DMS 273 (cell line): ENCODE measurements at regions not wholly inside any gene's neighbourhood (a gene's known extent, or its start where the extent isn't known, plus 50 kb on each side); places are given as distances from the start of the nearest gene placed in this dataset.

Source experiments
- DNase-seq: peaks from one replicate; lab custom pipeline; 2025; ENCODE audit not compliant: unreplicated experiment; lab: John Stamatoyannopoulos, UW

GRCh38 chr11:91686281-91686680 lies 538.3 kb upstream of the FAT3 start:
- no peak for DNase-seq

GRCh38 chr11:91673705-91674104 lies 550.9 kb upstream of the FAT3 start:
- no peak for DNase-seq

- DNase-seq = no peak
Observed at GRCh38 chr11:91664521-91664920, 560.1 kb upstream of the FAT3 start.

- DNase-seq = no peak
Observed at GRCh38 chr11:91660036-91660435, 564.6 kb upstream of the FAT3 start.

GRCh38 chr11:91654686-91655085 lies 569.9 kb upstream of the FAT3 start:
- DNase-seq = no peak

GRCh38 chr11:91653079-91653754 lies 571.4 kb upstream of the FAT3 start:
- no peak for DNase-seq

- no peak for DNase-seq
Observed at GRCh38 chr11:91650802-91651201, 573.8 kb upstream of the FAT3 start.

GRCh38 chr11:91641153-91641552 lies 583.5 kb upstream of the FAT3 start:
- DNase-seq = no peak

GRCh38 chr11:91639359-91639758 lies 585.3 kb upstream of the FAT3 start:
- no peak for DNase-seq

- DNase-seq = no peak
Observed at GRCh38 chr11:91630916-91631673, 593.5 kb upstream of the FAT3 start.

- no peak for DNase-seq
Observed at GRCh38 chr11:91625495-91625894, 599.1 kb upstream of the FAT3 start.

- no peak for DNase-seq
Observed at GRCh38 chr11:91624021-91624420, 600.6 kb upstream of the FAT3 start.

- DNase-seq = no peak
Observed at GRCh38 chr11:91608677-91609076, 615.9 kb upstream of the FAT3 start.

GRCh38 chr11:91596111-91596510 lies 628.5 kb upstream of the FAT3 start:
- no peak for DNase-seq

- DNase-seq = no peak
Observed at GRCh38 chr11:91591021-91591420, 633.6 kb upstream of the FAT3 start.

- DNase-seq = no peak
Observed at GRCh38 chr11:91587131-91587530, 637.5 kb upstream of the FAT3 start.

- no peak for DNase-seq
Observed at GRCh38 chr11:91585035-91585801, 639.4 kb upstream of the FAT3 start.

- DNase-seq = no peak
Observed at GRCh38 chr11:91563176-91563575, 661.4 kb upstream of the FAT3 start.

- no peak for DNase-seq
Observed at GRCh38 chr11:91560434-91560833, 664.2 kb upstream of the FAT3 start.

- no peak for DNase-seq
Observed at GRCh38 chr11:91538065-91538464, 686.6 kb upstream of the FAT3 start.

- no peak for DNase-seq
Observed at GRCh38 chr11:91536366-91536765, 688.3 kb upstream of the FAT3 start.

GRCh38 chr11:91528965-91529364 lies 695.7 kb upstream of the FAT3 start:
- no peak for DNase-seq
